K562 (cell line): ENCODE measurements at regions not wholly inside any gene's neighbourhood (a gene's known extent, or its start where the extent isn't known, plus 50 kb on each side); places are given as distances from the start of the nearest gene placed in this dataset.

Source experiments
- ATAC-seq: fragments of 200-7000 bp; cut with Tn5 transposase; 3 replicates; pipeline ENCODE4 v1.9.1; 2020; ENCODE audit warnings: moderate library complexity
- BruUV-seq: library from RNA; stranded (reverse); fragments of 400-500 nt; replicated peaks from 2 replicates; lab custom pipeline; 2021; lab: Mats Ljungman, UMichigan
- CTCF ChIA-PET: fragments of 300-600 bp; formaldehyde crosslinking; extraction: SDS; loops from one replicate; lab custom pipeline; 2021; ENCODE audit warnings: low intra/inter-chr PET ratio; lab: Yijun Ruan, JAX
- POLR2A ChIA-PET: fragments of 300-600, 350-650 bp; sonication (Branson Sonifier 250); formaldehyde crosslinking; extraction: SDS; loops from one replicate; lab custom pipeline; 2021; ENCODE audit warnings: antibody characterized with exemption, inconsistent platforms; lab: Yijun Ruan, JAX
- DNase-seq, 4 experiments: peaks; one replicate each; pipeline versions ENCODE4 v3.0.0 to v3.0.0-alpha.2; 2011 to 2018; ENCODE audit warnings: low spot score in 3 of 4, mixed read lengths in 3 of 4; ENCODE audit errors: extremely low read depth in 1 of 4
- FAIRE-seq: peaks from 2 replicates; lab custom pipeline; 2011; peaks lifted over from hg19 to GRCh38; lab: Jason Lieb, UNC
- H2AFZ ChIP-seq: 2 replicates; pipeline ENCODE4 v1.6.0; 2011; ENCODE audit warnings: low read depth, low read length, control low read depth, inconsistent platforms
- H3K27ac ChIP-seq: fragments of 200-600 bp; 3 replicates; pipeline ENCODE4 v1.8.0; 2011; ENCODE audit warnings: low read depth, mild to moderate bottlenecking, control low read depth, inconsistent platforms, low read length, moderate library complexity, mixed read lengths; ENCODE audit errors: extremely low read depth
- H3K27me3 ChIP-seq, 2 experiments: fragments of 300-600 bp in 1 of 2; 2 replicates in 1 of 2; 3 replicates in 1 of 2; pipeline versions ENCODE4 v1.6.0 to v1.8.0; 2011; ENCODE audit warnings: inconsistent platforms in 2 of 2, low read length in 2 of 2, mild to moderate bottlenecking in 1 of 2, mixed read lengths in 1 of 2, moderate library complexity in 1 of 2; ENCODE audit not compliant: control insufficient read depth in 2 of 2, insufficient read depth in 2 of 2
- H3K36me3 ChIP-seq: fragments of 300-600 bp; 3 replicates; pipeline ENCODE4 v1.8.0; 2011; ENCODE audit warnings: mild to moderate bottlenecking, low read length, inconsistent platforms; ENCODE audit not compliant: control insufficient read depth, insufficient read depth
- H3K4me1 ChIP-seq, 2 experiments: fragments of 200-600 bp in 1 of 2; replicated peaks in 1 of 2; 2 replicates in 1 of 2; 3 replicates in 1 of 2; pipeline versions ENCODE4 v1.5.1 to v1.8.0; 2011; ENCODE audit warnings: inconsistent platforms in 2 of 2, low read length in 2 of 2, mild to moderate bottlenecking in 1 of 2, mixed read lengths in 1 of 2, moderate library complexity in 1 of 2; ENCODE audit not compliant: control insufficient read depth in 2 of 2, insufficient read depth in 2 of 2
- H3K4me2 ChIP-seq: 2 replicates; pipeline ENCODE4 v1.6.1; 2011; ENCODE audit warnings: low read length, control low read depth, inconsistent platforms, mixed read lengths; ENCODE audit not compliant: insufficient read depth
- H3K4me3 ChIP-seq: fragments of 200-600 bp; sonication (generic), shearing (Covaris generic); 2 replicates; pipeline ENCODE4 v1.5.1; 2016; ENCODE audit warnings: control low read depth, inconsistent platforms
- H3K79me2 ChIP-seq: fragments of 200-600 bp; 3 replicates; pipeline ENCODE4 v1.8.0; 2011; ENCODE audit warnings: low read length, inconsistent platforms; ENCODE audit not compliant: control insufficient read depth, insufficient read depth
- H3K9ac ChIP-seq, 2 experiments: 2 replicates each; pipeline versions ENCODE4 v1.6.0 to v1.6.1; 2011; ENCODE audit warnings: low read depth in 2 of 2, low read length in 2 of 2, control low read depth in 1 of 2, inconsistent platforms in 1 of 2, mild to moderate bottlenecking in 1 of 2, mixed read lengths in 1 of 2; ENCODE audit not compliant: insufficient read depth in 1 of 2
- H3K9me1 ChIP-seq: one replicate; pipeline ENCODE4 v1.6.0; 2011; ENCODE audit warnings: inconsistent platforms, mild to moderate bottlenecking, low read length, moderate library complexity; ENCODE audit not compliant: control insufficient read depth, insufficient read depth
- H3K9me3 ChIP-seq: replicated peaks from 2 replicates; pipeline ENCODE4 v1.5.1; 2011; ENCODE audit warnings: low read depth, low read length, inconsistent platforms; ENCODE audit not compliant: control insufficient read depth, insufficient read depth
- H4K20me1 ChIP-seq: replicated peaks from 2 replicates; pipeline ENCODE4 v1.6.1; 2011; ENCODE audit warnings: low read length, inconsistent platforms, mixed read lengths; ENCODE audit not compliant: control insufficient read depth, insufficient read depth
- DPF2 ChIP-seq: fragments of 450-650 bp; IDR thresholded peaks from 2 replicates; pipeline ENCODE4 v1.6.1; 2016
- EZH2 ChIP-seq: IDR thresholded peaks from 2 replicates; pipeline ENCODE4 v1.6.1; 2012; ENCODE audit warnings: low read depth, mild to moderate bottlenecking, inconsistent platforms, low read length, borderline replicate concordance
- POLR2A ChIP-seq: fragments of 450-650 bp; conservative IDR thresholded peaks from 2 replicates; pipeline ENCODE4 v1.6.1; 2016
- PTTG1 ChIP-seq: fragments of 450-650 bp; IDR thresholded peaks from 2 replicates; pipeline ENCODE4 v1.6.1; 2016; ENCODE audit warnings: low read depth, mild to moderate bottlenecking, missing genetic modification characterization, missing compliant biosample characterization
- TCF7 ChIP-seq: sonication (generic); IDR thresholded peaks from 2 replicates; pipeline ENCODE4 v1.6.1; 2016; ENCODE audit warnings: antibody characterized with exemption, borderline replicate concordance
- UBTF ChIP-seq, 2 experiments: IDR thresholded peaks; 2 replicates each; pipeline ENCODE4 v1.6.1; 2012; ENCODE audit warnings: improper control_type of control experiment in 2 of 2, low read depth in 2 of 2, low read length in 2 of 2, borderline replicate concordance in 1 of 2
- ZNF274 ChIP-seq: IDR thresholded peaks from 2 replicates; pipeline ENCODE4 v1.6.1; 2011; ENCODE audit warnings: low read depth, mild to moderate bottlenecking, low read length, moderate library complexity, borderline replicate concordance
- ZNF408 ChIP-seq: fragments of 250-450 bp; sonication (Bioruptor Pico); IDR thresholded peaks from 2 replicates; pipeline ENCODE4 v1.4.0; 2020; ENCODE audit warnings: low read depth, mild to moderate bottlenecking, moderate library complexity
- WGBS: fragments of 100-300 bp; shearing (Covaris generic); methylation state at CpG from one replicate; pipeline ENCODE4 v1.1.6; 2016; ENCODE audit warnings: low coverage, mixed read lengths; ENCODE audit not compliant: insufficient coverage; ENCODE audit errors: missing lambda C conversion rate; 5-methylcytosine and 5-hydroxymethylcytosine counted together
- in situ Hi-C: fragments of 300-500 bp; cut with MboI; formaldehyde crosslinking; loops from 4 replicates; pipeline ENCODE4 v1.15.0; 2018; ENCODE audit warnings: inconsistent platforms, mixed read lengths
- intact Hi-C: fragments of 100-400 bp; cut with micrococcal nuclease; formaldehyde crosslinking; loops from 2 replicates; pipeline ENCODE4 v1.14.2; 2022

GRCh38 chr1:66452162-66452561, 81.8 kb upstream of the SGIP1 start (continued):
- TF ChIP-seq DPF2 = no peak
- TF ChIP-seq POLR2A = no peak
- no peak for TF ChIP-seq ZNF274
- no peak for TF ChIP-seq UBTF (IDR thresholded peaks at IDR 0.05; ENCODE audit: borderline replicate concordance in 1 of 2, low read depth in 2 of 2, low read length in 2 of 2)
- TF ChIP-seq TCF7 = no peak
- no peak for TF ChIP-seq EZH2
- TF ChIP-seq ZNF408 (CRISPR knock-in tag) = no peak

- no TSS peak for BruUV-seq
- H3K4me1 ChIP-seq = no peaks in the 10 kb centered on the region
- no peaks in the 10 kb centered on the region; a peak in 1 of 5 replicates for H3K27me3 ChIP-seq
- ChIA-PET POLR2A (no interaction called here), CTCF (no interaction called here)
- in situ Hi-C loops = loop anchor here (25.0 kb wide), 1 partner anchor 491 kb away; no protein-coding TSS in a partner anchor
- H3K9me1 ChIP-seq = no peaks in the 10 kb centered on the region
- H4K20me1 ChIP-seq = no peaks in the 10 kb centered on the region
- DNase-seq (no peak), FAIRE-seq (no peak), ATAC-seq (no peak)
- no peak overlapping the region for H2AFZ ChIP-seq
- no peak overlapping the region for H3K4me3 ChIP-seq
- H3K4me2 ChIP-seq = no peak overlapping the region
- H3K9ac ChIP-seq = no peak overlapping the region
- no peak overlapping the region for H3K27ac ChIP-seq
- 0% methylated on average over 3 of the region's 3 CpGs for WGBS
- no peaks in the 10 kb centered on the region for H3K9me3 ChIP-seq
- H3K36me3 ChIP-seq = no peaks in the 10 kb centered on the region
- no peak for TF ChIP-seq PTTG1 (tag)
- H3K79me2 ChIP-seq = no peaks in the 10 kb centered on the region
- intact Hi-C loops = no loop called here
These were observed 81.0 kb upstream of the SGIP1 start for GRCh38 chr1:66452982-66453381.
